ENCODE measurements at regions not wholly inside any gene's neighbourhood (a gene's known extent, or its start where the extent isn't known, plus 50 kb on each side); places are given as distances from the start of the nearest gene placed in this dataset.

- no peak overlapping the region for H3K27ac ChIP-seq
- H3K9me3 ChIP-seq, result no peaks in the 10 kb centered on the region
- H3K4me3 ChIP-seq, result no peak overlapping the region
- peaks cover 3% of the 10 kb centered on the region for H3K27me3 ChIP-seq
- TF ChIP-seq POLR2AphosphoS5 (IDR thresholded peaks at IDR 0.05) (no peak), EP300 (IDR thresholded peaks at IDR 0.05) (no peak), POLR2A (IDR thresholded peaks at IDR 0.05) (no peak)
- TF ChIP-seq, protein P1, sequence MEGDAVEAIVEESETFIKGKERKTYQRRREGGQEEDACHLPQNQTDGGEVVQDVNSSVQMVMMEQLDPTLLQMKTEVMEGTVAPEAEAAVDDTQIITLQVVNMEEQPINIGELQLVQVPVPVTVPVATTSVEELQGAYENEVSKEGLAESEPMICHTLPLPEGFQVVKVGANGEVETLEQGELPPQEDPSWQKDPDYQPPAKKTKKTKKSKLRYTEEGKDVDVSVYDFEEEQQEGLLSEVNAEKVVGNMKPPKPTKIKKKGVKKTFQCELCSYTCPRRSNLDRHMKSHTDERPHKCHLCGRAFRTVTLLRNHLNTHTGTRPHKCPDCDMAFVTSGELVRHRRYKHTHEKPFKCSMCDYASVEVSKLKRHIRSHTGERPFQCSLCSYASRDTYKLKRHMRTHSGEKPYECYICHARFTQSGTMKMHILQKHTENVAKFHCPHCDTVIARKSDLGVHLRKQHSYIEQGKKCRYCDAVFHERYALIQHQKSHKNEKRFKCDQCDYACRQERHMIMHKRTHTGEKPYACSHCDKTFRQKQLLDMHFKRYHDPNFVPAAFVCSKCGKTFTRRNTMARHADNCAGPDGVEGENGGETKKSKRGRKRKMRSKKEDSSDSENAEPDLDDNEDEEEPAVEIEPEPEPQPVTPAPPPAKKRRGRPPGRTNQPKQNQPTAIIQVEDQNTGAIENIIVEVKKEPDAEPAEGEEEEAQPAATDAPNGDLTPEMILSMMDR (IDR thresholded peaks at IDR 0.05), result no peak
- DNase-seq (ENCODE audit: low spot score in 2 of 2), result no peak
- no peaks in the 10 kb centered on the region for H3K36me3 ChIP-seq
- 82% methylated on average over 3 of the region's 3 CpGs for WGBS
- no peaks in the 10 kb centered on the region for H3K4me1 ChIP-seq
Measured at GRCh38 chr4:10203851-10204250, 87.3 kb upstream of the WDR1 start.

GRCh38 chr4:10201381-10202223 lies 85.0 kb upstream of the WDR1 start:
- DNase-seq (ENCODE audit: low spot score in 2 of 2), result no peak
- 77% methylated on average over 3 of the region's 4 CpGs for WGBS
- TF ChIP-seq, protein P1 (IDR thresholded peaks at IDR 0.05), result no peak
- TF ChIP-seq EP300 (IDR thresholded peaks at IDR 0.05) (no peak), POLR2AphosphoS5 (IDR thresholded peaks at IDR 0.05) (no peak), POLR2A (IDR thresholded peaks at IDR 0.05) (no peak)
- no peak overlapping the region for H3K4me3 ChIP-seq
- H3K27ac ChIP-seq, result no peak overlapping the region
- no peaks in the 10 kb centered on the region for H3K27me3 ChIP-seq
- H3K4me1 ChIP-seq, result no peaks in the 10 kb centered on the region
- H3K9me3 ChIP-seq, result no peaks in the 10 kb centered on the region
- no peaks in the 10 kb centered on the region for H3K36me3 ChIP-seq

DNA sequence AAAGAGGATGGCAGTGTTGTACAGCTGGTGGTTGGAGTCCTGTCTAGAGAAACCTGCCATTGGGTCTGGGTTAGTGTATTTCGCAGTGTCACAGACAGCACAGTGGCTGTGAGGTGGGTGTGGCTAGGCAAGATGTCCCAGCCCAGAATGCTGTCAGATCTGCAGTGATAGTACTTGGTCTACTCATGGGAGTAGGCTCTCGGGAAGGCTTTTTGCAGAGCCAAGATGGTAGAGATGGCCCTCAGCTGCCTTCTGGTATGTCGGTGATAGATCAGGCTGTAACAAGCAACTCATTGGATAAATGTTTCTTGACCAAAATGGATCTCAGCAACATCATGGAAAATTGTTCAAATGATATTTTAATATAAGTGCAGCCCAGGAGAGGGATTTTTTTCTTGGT lies 84.3 kb upstream of the WDR1 start:
- no peaks in the 10 kb centered on the region for H3K36me3 ChIP-seq
- H3K27ac ChIP-seq, result no peak overlapping the region
- H3K4me1 ChIP-seq, result no peaks in the 10 kb centered on the region
- TF ChIP-seq POLR2A (IDR thresholded peaks at IDR 0.05) (no peak), EP300 (IDR thresholded peaks at IDR 0.05) (no peak), POLR2AphosphoS5 (IDR thresholded peaks at IDR 0.05) (no peak)
- TF ChIP-seq, protein P1 (IDR thresholded peaks at IDR 0.05), result no peak
- WGBS, result 91% methylated on average over 3 of the region's 3 CpGs
- DNase-seq (ENCODE audit: low spot score in 2 of 2), result no peak
- no peaks in the 10 kb centered on the region for H3K27me3 ChIP-seq
- H3K9me3 ChIP-seq, result no peaks in the 10 kb centered on the region
- H3K4me3 ChIP-seq, result no peak overlapping the region

DNA sequence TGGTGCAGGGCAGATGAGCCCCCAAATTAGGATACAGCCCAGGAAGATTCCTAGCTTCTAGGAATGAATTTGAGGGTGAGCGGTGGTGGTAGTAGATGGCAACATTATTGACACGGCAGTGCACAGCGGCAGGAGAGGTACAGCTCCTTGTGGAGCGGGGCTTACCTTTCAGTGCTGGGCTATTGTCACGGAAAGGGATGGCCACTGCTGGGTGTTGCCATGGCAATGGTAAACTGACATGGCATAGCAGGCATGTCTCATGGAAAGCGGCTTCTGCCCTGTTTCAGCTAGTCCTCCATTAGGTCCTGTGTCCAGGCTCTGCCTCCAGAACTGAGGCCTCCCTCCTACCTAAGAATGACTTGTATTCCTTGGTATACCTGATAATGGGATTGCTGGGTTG lies 81.8 kb upstream of the WDR1 start:
- Histone ChIP-seq H3K4me3 (no peak overlapping the region), H3K27ac (no peak overlapping the region), H3K4me1 (no peaks in the 10 kb centered on the region), H3K27me3 (no peaks in the 10 kb centered on the region), H3K9me3 (no peaks in the 10 kb centered on the region), H3K36me3 (no peaks in the 10 kb centered on the region)
- TF ChIP-seq POLR2AphosphoS5 (IDR thresholded peaks at IDR 0.05) (no peak), EP300 (IDR thresholded peaks at IDR 0.05) (no peak), POLR2A (IDR thresholded peaks at IDR 0.05) (no peak)
- TF ChIP-seq, protein P1 (IDR thresholded peaks at IDR 0.05), result no peak
- WGBS, result 81% methylated on average over 4 of the region's 6 CpGs
- no peak for DNase-seq (ENCODE audit: low spot score in 2 of 2)

GRCh38 chr4:10197952-10198351 lies 81.4 kb upstream of the WDR1 start:
- Histone ChIP-seq H3K9me3 (no peaks in the 10 kb centered on the region), H3K4me1 (no peaks in the 10 kb centered on the region), H3K36me3 (no peaks in the 10 kb centered on the region), H3K4me3 (no peak overlapping the region), H3K27me3 (no peaks in the 10 kb centered on the region), H3K27ac (no peak overlapping the region)
- WGBS, result 97% methylated on average over 7 of the region's 7 CpGs
- no peak for TF ChIP-seq POLR2AphosphoS5 (IDR thresholded peaks at IDR 0.05)
- no peak for TF ChIP-seq POLR2A (IDR thresholded peaks at IDR 0.05)
- no peak for TF ChIP-seq EP300 (IDR thresholded peaks at IDR 0.05)
- TF ChIP-seq, protein P1 (IDR thresholded peaks at IDR 0.05), result no peak
- no peak for DNase-seq (ENCODE audit: low spot score in 2 of 2)
